Activated CD4-positive, alpha-beta T cell treated with anti-CD3 and anti-CD28 coated beads, Interleukin-2, amount 10 ng/mL, durations not matched to agents 7 days and 5 days (primary cell): ENCODE measurements at regions not wholly inside any gene's neighbourhood (a gene's known extent, or its start where the extent isn't known, plus 50 kb on each side); places are given as distances from the start of the nearest gene placed in this dataset.

Experiments
- CTCF ChIA-PET: fragments of 350-600 bp; sonication (Branson Sonifier 250); formaldehyde crosslinking; loops from one replicate; lab custom pipeline; 2021; ENCODE audit warnings: antibody characterized with exemption; lab: Charles Lee
- POLR2A ChIA-PET: fragments of 350-600 bp; sonication (Branson Sonifier 250); formaldehyde crosslinking; loops from one replicate; lab custom pipeline; 2021; ENCODE audit warnings: antibody characterized with exemption; lab: Charles Lee
- DNase-seq: peaks from one replicate; pipeline ENCODE4 v3.0.0-alpha.2; 2020
- H3K27ac Mint-ChIP-seq: one replicate; pipeline ENCODE4 v1.8.0; 2021; ENCODE audit warnings: mild to moderate bottlenecking, moderate library complexity, mixed read lengths
- H3K27me3 Mint-ChIP-seq: one replicate; pipeline ENCODE4 v1.8.0; 2021; ENCODE audit warnings: mixed read lengths
- H3K36me3 Mint-ChIP-seq: one replicate; pipeline ENCODE4 v1.8.0; 2021; ENCODE audit warnings: low read depth, mixed read lengths
- H3K4me1 Mint-ChIP-seq: one replicate; pipeline ENCODE4 v1.8.0; 2021; ENCODE audit warnings: mixed read lengths
- H3K4me3 Mint-ChIP-seq: one replicate; pipeline ENCODE4 v1.8.0; 2021; ENCODE audit warnings: mild to moderate bottlenecking, moderate library complexity, mixed read lengths
- H3K9me3 Mint-ChIP-seq: one replicate; pipeline ENCODE4 v1.8.0; 2021; ENCODE audit warnings: mixed read lengths

GRCh38 chr11:19577976-19578619 is 134.5 kb upstream of the NAV2 start:
- DNase-seq = no peak
- Mint-ChIP-seq H3K36me3 (no peaks in the 10 kb centered on the region), H3K27ac (no peak overlapping the region), H3K9me3 (no peaks in the 10 kb centered on the region), H3K4me1 (no peaks in the 10 kb centered on the region), H3K4me3 (no peak overlapping the region), H3K27me3 (peaks cover 3% of the 10 kb centered on the region)
- ChIA-PET CTCF (no interaction called here), POLR2A (no interaction called here)

GRCh38 chr11:19577391-19577975 is 135.2 kb upstream of the NAV2 start:
- Mint-ChIP-seq H3K4me3 (no peak overlapping the region), H3K36me3 (no peaks in the 10 kb centered on the region), H3K4me1 (no peaks in the 10 kb centered on the region), H3K27me3 (peaks cover 4% of the 10 kb centered on the region), H3K9me3 (no peaks in the 10 kb centered on the region), H3K27ac (no peak overlapping the region)
- CTCF ChIA-PET = no interaction called here
- no peak for DNase-seq
- POLR2A ChIA-PET = no interaction called here

GRCh38 chr11:19576903-19577302 is 135.7 kb upstream of the NAV2 start:
- Mint-ChIP-seq H3K9me3 (no peaks in the 10 kb centered on the region), H3K36me3 (no peaks in the 10 kb centered on the region), H3K27me3 (peaks cover 4% of the 10 kb centered on the region), H3K4me1 (no peaks in the 10 kb centered on the region), H3K4me3 (no peak overlapping the region), H3K27ac (no peak overlapping the region)
- POLR2A ChIA-PET = no interaction called here
- no peak for DNase-seq
- CTCF ChIA-PET = no interaction called here

- Mint-ChIP-seq H3K27ac (no peak overlapping the region), H3K27me3 (peaks cover 7% of the 10 kb centered on the region), H3K4me3 (no peak overlapping the region), H3K9me3 (no peaks in the 10 kb centered on the region), H3K36me3 (no peaks in the 10 kb centered on the region), H3K4me1 (no peaks in the 10 kb centered on the region)
- CTCF ChIA-PET = no interaction called here
- no peak for DNase-seq
- POLR2A ChIA-PET = no interaction called here
Observed at GRCh38 chr11:19576054-19576453, 136.6 kb upstream of the NAV2 start.

GRCh38 chr11:19574916-19575315 is 137.7 kb upstream of the NAV2 start:
- no peaks in the 10 kb centered on the region for H3K4me1 Mint-ChIP-seq
- CTCF ChIA-PET = no interaction called here
- H3K4me3 Mint-ChIP-seq = no peak overlapping the region
- H3K9me3 Mint-ChIP-seq = no peaks in the 10 kb centered on the region
- no peak overlapping the region for H3K27ac Mint-ChIP-seq
- POLR2A ChIA-PET = no interaction called here
- H3K36me3 Mint-ChIP-seq = no peaks in the 10 kb centered on the region
- no peak for DNase-seq
- H3K27me3 Mint-ChIP-seq = peaks cover 11% of the 10 kb centered on the region

GRCh38 chr11:19573666-19574065 is 139.0 kb upstream of the NAV2 start:
- DNase-seq = no peak
- Mint-ChIP-seq H3K27me3 (peaks cover 11% of the 10 kb centered on the region), H3K9me3 (no peaks in the 10 kb centered on the region), H3K36me3 (no peaks in the 10 kb centered on the region), H3K4me3 (no peak overlapping the region), H3K27ac (no peak overlapping the region), H3K4me1 (no peaks in the 10 kb centered on the region)
- CTCF ChIA-PET = no interaction called here
- POLR2A ChIA-PET = no interaction called here

DNA sequence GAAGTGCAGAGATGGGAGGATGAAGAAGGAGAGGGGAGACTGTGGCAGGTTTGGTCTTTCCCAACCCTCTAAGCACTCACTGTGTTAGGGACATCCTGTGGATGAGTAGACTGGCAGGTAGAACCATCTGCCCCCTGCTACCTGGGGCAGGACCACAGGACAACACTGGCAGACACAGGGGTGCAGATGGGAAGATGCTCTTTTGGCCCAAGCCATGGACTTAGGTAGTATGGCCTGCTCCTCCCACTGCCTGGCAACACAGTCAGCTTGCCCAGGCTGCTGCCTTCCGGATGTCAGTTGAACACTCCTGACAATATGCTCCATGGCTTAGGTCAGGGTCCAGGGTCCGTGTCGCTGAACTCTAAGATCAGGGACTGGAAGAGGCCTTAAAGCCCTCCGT is 140.7 kb upstream of the NAV2 start:
- Mint-ChIP-seq H3K4me3 (no peak overlapping the region), H3K27me3 (peaks cover 10% of the 10 kb centered on the region), H3K27ac (no peak overlapping the region), H3K9me3 (no peaks in the 10 kb centered on the region), H3K4me1 (no peaks in the 10 kb centered on the region), H3K36me3 (no peaks in the 10 kb centered on the region)
- ChIA-PET POLR2A (interaction anchor here (0.6 kb wide), 1 partner anchor 314 kb away, joined by 4 read pairs; no protein-coding TSS in a partner anchor), CTCF (interaction anchor here (0.6 kb wide), 1 partner anchor 293 kb away, joined by 3 read pairs; no protein-coding TSS in a partner anchor)
- no peak for DNase-seq

GRCh38 chr11:19570889-19571288 is 141.7 kb upstream of the NAV2 start:
- CTCF ChIA-PET = no interaction called here
- H3K4me1 Mint-ChIP-seq = no peaks in the 10 kb centered on the region
- H3K9me3 Mint-ChIP-seq = no peaks in the 10 kb centered on the region
- POLR2A ChIA-PET = no interaction called here
- H3K4me3 Mint-ChIP-seq = no peak overlapping the region
- DNase-seq = no peak
- no peaks in the 10 kb centered on the region for H3K36me3 Mint-ChIP-seq
- no peak overlapping the region for H3K27ac Mint-ChIP-seq
- peaks cover 10% of the 10 kb centered on the region for H3K27me3 Mint-ChIP-seq

GRCh38 chr11:19567996-19568395 is 144.6 kb upstream of the NAV2 start:
- no peaks in the 10 kb centered on the region for H3K36me3 Mint-ChIP-seq
- no peaks in the 10 kb centered on the region for H3K9me3 Mint-ChIP-seq
- H3K27ac Mint-ChIP-seq = no peak overlapping the region
- CTCF ChIA-PET = interaction anchor here (1.3 kb wide), 1 partner anchor 186 kb away, joined by 3 read pairs; no protein-coding TSS in a partner anchor
- no peaks in the 10 kb centered on the region for H3K4me1 Mint-ChIP-seq
- no peak overlapping the region for H3K4me3 Mint-ChIP-seq
- POLR2A ChIA-PET = no interaction called here
- DNase-seq = no peak
- peaks cover 8% of the 10 kb centered on the region for H3K27me3 Mint-ChIP-seq

- no peak for DNase-seq
- CTCF ChIA-PET = interaction anchor here (0.5 to 1.3 kb wide), 2 partner anchors 187 to 491 kb away, joined by 3 read pairs; no protein-coding TSS in a partner anchor
- Mint-ChIP-seq H3K27me3 (peaks cover 7% of the 10 kb centered on the region), H3K4me1 (no peaks in the 10 kb centered on the region), H3K4me3 (no peak overlapping the region), H3K9me3 (no peaks in the 10 kb centered on the region), H3K27ac (no peak overlapping the region), H3K36me3 (no peaks in the 10 kb centered on the region)
- POLR2A ChIA-PET = no interaction called here
Observed at GRCh38 chr11:19566583-19567379, 145.9 kb upstream of the NAV2 start.

- H3K36me3 Mint-ChIP-seq = no peaks in the 10 kb centered on the region
- H3K9me3 Mint-ChIP-seq = no peaks in the 10 kb centered on the region
- CTCF ChIA-PET = interaction anchor here (1.5 kb wide), 1 partner anchor 178 kb away, joined by 3 read pairs; no protein-coding TSS in a partner anchor
- H3K27ac Mint-ChIP-seq = no peak overlapping the region
- no peak overlapping the region for H3K4me3 Mint-ChIP-seq
- DNase-seq = no peak
- H3K27me3 Mint-ChIP-seq = peaks cover 1% of the 10 kb centered on the region
- POLR2A ChIA-PET = no interaction called here
- H3K4me1 Mint-ChIP-seq = no peaks in the 10 kb centered on the region
Observed at GRCh38 chr11:19565639-19566038, 147.0 kb upstream of the NAV2 start.

GRCh38 chr11:19562156-19562555 is 150.5 kb upstream of the NAV2 start:
- ChIA-PET POLR2A (no interaction called here), CTCF (interaction anchor here (1.7 to 2.1 kb wide), 2 partner anchors 8 to 180 kb away, joined by 5 to 6 read pairs; no protein-coding TSS in a partner anchor)
- no peak for DNase-seq
- Mint-ChIP-seq H3K27me3 (no peaks in the 10 kb centered on the region), H3K4me1 (no peaks in the 10 kb centered on the region), H3K4me3 (no peak overlapping the region), H3K9me3 (no peaks in the 10 kb centered on the region), H3K27ac (no peak overlapping the region), H3K36me3 (no peaks in the 10 kb centered on the region)

DNA sequence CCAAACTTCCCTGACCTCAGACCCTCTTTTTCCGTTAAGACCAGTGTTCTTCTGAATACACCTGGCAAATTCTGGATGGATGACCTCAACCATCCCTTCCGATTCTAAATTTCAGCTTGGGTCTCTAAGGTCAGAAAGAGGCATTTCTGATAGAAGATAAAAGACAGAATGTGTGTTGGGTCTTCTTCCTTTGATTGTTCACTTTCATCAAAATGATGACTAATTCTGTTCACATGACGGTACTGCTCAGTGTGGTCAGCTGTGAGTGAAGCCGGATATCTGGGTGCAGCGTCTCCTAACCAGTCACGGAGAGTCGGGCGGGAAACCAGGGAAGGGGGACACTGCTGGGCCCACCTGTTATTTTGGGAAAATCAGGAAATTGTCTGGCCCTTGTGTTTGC is 151.6 kb upstream of the NAV2 start:
- no peaks in the 10 kb centered on the region for H3K9me3 Mint-ChIP-seq
- H3K4me1 Mint-ChIP-seq = no peaks in the 10 kb centered on the region
- H3K4me3 Mint-ChIP-seq = no peak overlapping the region
- ChIA-PET CTCF (interaction anchor here (0.8 to 2.8 kb wide), 3 partner anchors 29 to 302 kb away, joined by 3 to 11 read pairs (median 4); no protein-coding TSS in a partner anchor), POLR2A (no interaction called here)
- H3K36me3 Mint-ChIP-seq = no peaks in the 10 kb centered on the region
- DNase-seq = no peak
- H3K27me3 Mint-ChIP-seq = peaks cover under 1% of the 10 kb centered on the region
- no peak overlapping the region for H3K27ac Mint-ChIP-seq
